CD4-positive, alpha-beta T cell treated with Interleukin-10 for 1 hour (primary cell): ENCODE measurements at regions not wholly inside any gene's neighbourhood (a gene's known extent, or its start where the extent isn't known, plus 50 kb on each side); places are given as distances from the start of the nearest gene placed in this dataset.
"Not testable (repeated sequence)": the region's sequence is repeated elsewhere in the genome, so short reads cannot be mapped to it uniquely, and the experiment has no call there.

Experiments
- DNase-seq: peaks from one replicate; pipeline ENCODE4 v3.0.0-alpha.2; 2020

- DNase-seq, result no peak
Observed at GRCh38 chr10:9069136-9069535, 1014.6 kb downstream of the GATA3 start.

GRCh38 chr10:9075420-9075819 lies 1020.9 kb downstream of the GATA3 start:
- DNase-seq, result peak; percentile 21

GRCh38 chr10:9076066-9076465 lies 1021.6 kb downstream of the GATA3 start:
- no peak for DNase-seq

- no peak for DNase-seq
Observed at GRCh38 chr10:9081253-9081652, 1026.8 kb downstream of the GATA3 start.

- no peak for DNase-seq
Observed at GRCh38 chr10:9081961-9082360, 1027.5 kb downstream of the GATA3 start.

- no peak for DNase-seq
Observed at GRCh38 chr10:9091530-9092093, 1037.1 kb downstream of the GATA3 start.

GRCh38 chr10:9096288-9096687 lies 1041.8 kb downstream of the GATA3 start:
- peak; percentile 72 for DNase-seq

- peak; percentile 45 for DNase-seq
Observed at GRCh38 chr10:9097206-9097990, 1042.9 kb downstream of the GATA3 start.

- no peak for DNase-seq
Observed at GRCh38 chr10:9097991-9098306, 1043.5 kb downstream of the GATA3 start.

- no peak for DNase-seq
Observed at GRCh38 chr10:9102026-9102425, 1047.5 kb downstream of the GATA3 start.

GRCh38 chr10:9103301-9103700 lies 1048.8 kb downstream of the GATA3 start:
- no peak for DNase-seq

- DNase-seq, result no peak
Observed at GRCh38 chr10:9111976-9112375, 1057.5 kb downstream of the GATA3 start.

- no peak for DNase-seq
Observed at GRCh38 chr10:9126728-9127127, 1072.2 kb downstream of the GATA3 start.

GRCh38 chr10:9137368-9137767 lies 1082.9 kb downstream of the GATA3 start:
- DNase-seq, result no peak

- not testable (repeated sequence) for DNase-seq
Observed at GRCh38 chr10:9138829-9139228, 1084.3 kb downstream of the GATA3 start.

- DNase-seq, result no peak
Observed at GRCh38 chr10:9140373-9140772, 1085.9 kb downstream of the GATA3 start.

- DNase-seq, result no peak
Observed at GRCh38 chr10:9147475-9147874, 1093.0 kb downstream of the GATA3 start.

GRCh38 chr10:9149134-9149533 lies 1094.6 kb downstream of the GATA3 start:
- DNase-seq, result no peak

GRCh38 chr10:9153057-9153456 lies 1098.6 kb downstream of the GATA3 start:
- DNase-seq, result not testable (repeated sequence)

GRCh38 chr10:9157656-9158055 lies 1103.2 kb downstream of the GATA3 start:
- DNase-seq, result no peak

GRCh38 chr10:9158675-9159074 lies 1104.2 kb downstream of the GATA3 start:
- no peak for DNase-seq

- no peak for DNase-seq
Observed at GRCh38 chr10:9160275-9160674, 1105.8 kb downstream of the GATA3 start.

GRCh38 chr10:9163699-9164098 lies 1109.2 kb downstream of the GATA3 start:
- DNase-seq, result no peak

GRCh38 chr10:9166770-9167169 lies 1112.3 kb downstream of the GATA3 start:
- no peak for DNase-seq

GRCh38 chr10:9172276-9172675 lies 1117.8 kb downstream of the GATA3 start:
- DNase-seq, result no peak
